ENCODE measurements at regions not wholly inside any gene's neighbourhood (a gene's known extent, or its start where the extent isn't known, plus 50 kb on each side); places are given as distances from the start of the nearest gene placed in this dataset.

- H3K4me3 ChIP-seq (ENCODE audit: low read depth, low read length), result no peak overlapping the region
- H3K27ac ChIP-seq (ENCODE audit: extremely low read depth, low read depth, low read length), result no peak overlapping the region
- H3K4me1 ChIP-seq (ENCODE audit: control insufficient read depth, insufficient read depth, low read length), result no peaks in the 10 kb centered on the region
- ChIA-PET POLR2A (no interaction called here), CTCF (no interaction called here)
- TF ChIP-seq KLF7 (tag by site-specific recombination; IDR thresholded peaks at IDR 0.05; ENCODE audit: borderline replicate concordance) (no peak), SP7 (tag by site-specific recombination; IDR thresholded peaks at IDR 0.05) (no peak), HOXA7 (CRISPR knock-in tag; IDR thresholded peaks at IDR 0.05; ENCODE audit: borderline replicate concordance) (no peak), ZNF132 (tag by site-specific recombination; IDR thresholded peaks at IDR 0.05; ENCODE audit: borderline replicate concordance) (no peak), ZBTB20 (tag by site-specific recombination; IDR thresholded peaks at IDR 0.05) (no peak), ZNF513 (tag by site-specific recombination; IDR thresholded peaks at IDR 0.05) (no peak), ZNF701 (tag by site-specific recombination; IDR thresholded peaks at IDR 0.05) (no peak), MYNN (tag by site-specific recombination; IDR thresholded peaks at IDR 0.05; ENCODE audit: borderline replicate concordance) (no peak), GLIS2 (tag by site-specific recombination; IDR thresholded peaks at IDR 0.05) (no peak), ZNF791 (tag by site-specific recombination; IDR thresholded peaks at IDR 0.05) (no peak), ZNF133 (tag by site-specific recombination; IDR thresholded peaks at IDR 0.05) (no peak)
- TF ChIP-seq, protein P1, sequence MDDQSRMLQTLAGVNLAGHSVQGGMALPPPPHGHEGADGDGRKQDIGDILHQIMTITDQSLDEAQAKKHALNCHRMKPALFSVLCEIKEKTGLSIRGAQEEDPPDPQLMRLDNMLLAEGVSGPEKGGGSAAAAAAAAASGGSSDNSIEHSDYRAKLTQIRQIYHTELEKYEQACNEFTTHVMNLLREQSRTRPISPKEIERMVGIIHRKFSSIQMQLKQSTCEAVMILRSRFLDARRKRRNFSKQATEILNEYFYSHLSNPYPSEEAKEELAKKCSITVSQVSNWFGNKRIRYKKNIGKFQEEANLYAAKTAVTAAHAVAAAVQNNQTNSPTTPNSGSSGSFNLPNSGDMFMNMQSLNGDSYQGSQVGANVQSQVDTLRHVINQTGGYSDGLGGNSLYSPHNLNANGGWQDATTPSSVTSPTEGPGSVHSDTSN (CRISPR knock-in tag; IDR thresholded peaks at IDR 0.05), result no peak
- no peaks in the 10 kb centered on the region for H3K9me3 ChIP-seq (ENCODE audit: control insufficient read depth, insufficient read depth, low read depth, low read length)
- H3K36me3 ChIP-seq (ENCODE audit: control insufficient read depth in 2 of 2, insufficient read depth in 1 of 2, low read length in 2 of 2), result no peaks in the 10 kb centered on the region
Measured at GRCh38 chr2:81942136-81942680, 1637.7 kb upstream of the LRRTM1 start.

- Histone ChIP-seq H3K36me3 (ENCODE audit: control insufficient read depth in 2 of 2, insufficient read depth in 1 of 2, low read length in 2 of 2) (no peaks in the 10 kb centered on the region), H3K27ac (ENCODE audit: extremely low read depth, low read depth, low read length) (no peak overlapping the region), H3K4me1 (ENCODE audit: control insufficient read depth, insufficient read depth, low read length) (no peaks in the 10 kb centered on the region), H3K9me3 (ENCODE audit: control insufficient read depth, insufficient read depth, low read depth, low read length) (no peaks in the 10 kb centered on the region), H3K4me3 (ENCODE audit: low read depth, low read length) (no peak overlapping the region)
- ChIA-PET CTCF (no interaction called here), POLR2A (interaction anchor here (0.7 kb wide), 1 partner anchor 9 kb away, joined by 6 read pairs; no protein-coding TSS in a partner anchor)
- TF ChIP-seq CTCF (tag by site-specific recombination; IDR thresholded peaks at IDR 0.05) (no peak), AEBP2 (tag by site-specific recombination; IDR thresholded peaks at IDR 0.05; ENCODE audit: borderline replicate concordance) (no peak), ZNF23 (tag by site-specific recombination; IDR thresholded peaks at IDR 0.05; ENCODE audit: borderline replicate concordance) (no peak)
Measured at GRCh38 chr2:81940266-81940955, 1635.9 kb upstream of the LRRTM1 start.

DNA sequence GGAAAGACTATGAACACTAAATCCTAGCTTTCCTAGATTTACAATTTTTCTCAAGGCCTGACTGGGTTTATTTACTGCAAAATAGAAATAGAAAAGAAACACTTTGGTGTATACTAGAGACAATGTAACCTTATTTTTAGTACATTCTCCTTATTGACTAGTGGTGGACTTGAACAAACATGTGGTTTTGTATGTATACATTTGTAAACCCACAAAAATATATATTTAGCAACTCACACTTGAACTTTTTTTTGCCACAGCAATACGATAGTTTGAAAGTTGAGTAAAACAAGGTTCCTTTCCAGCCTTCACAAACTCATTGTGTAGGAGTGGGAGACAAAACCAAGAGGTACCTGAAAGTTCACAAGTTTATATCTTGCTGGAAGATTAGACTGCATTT is 1633.4 kb upstream of the LRRTM1 start:
- TF ChIP-seq ZNF600 (tag by site-specific recombination; IDR thresholded peaks at IDR 0.05) (no peak), ZNF416 (tag by site-specific recombination; IDR thresholded peaks at IDR 0.05) (no peak), ZSCAN30 (tag by site-specific recombination; IDR thresholded peaks at IDR 0.05) (no peak), SP7 (tag by site-specific recombination; IDR thresholded peaks at IDR 0.05) (no peak), ZNF18 (tag by site-specific recombination; IDR thresholded peaks at IDR 0.05) (no peak), ZNF335 (tag by site-specific recombination; conservative IDR thresholded peaks at IDR 0.05) (no peak)
- TF ChIP-seq, protein P2, sequence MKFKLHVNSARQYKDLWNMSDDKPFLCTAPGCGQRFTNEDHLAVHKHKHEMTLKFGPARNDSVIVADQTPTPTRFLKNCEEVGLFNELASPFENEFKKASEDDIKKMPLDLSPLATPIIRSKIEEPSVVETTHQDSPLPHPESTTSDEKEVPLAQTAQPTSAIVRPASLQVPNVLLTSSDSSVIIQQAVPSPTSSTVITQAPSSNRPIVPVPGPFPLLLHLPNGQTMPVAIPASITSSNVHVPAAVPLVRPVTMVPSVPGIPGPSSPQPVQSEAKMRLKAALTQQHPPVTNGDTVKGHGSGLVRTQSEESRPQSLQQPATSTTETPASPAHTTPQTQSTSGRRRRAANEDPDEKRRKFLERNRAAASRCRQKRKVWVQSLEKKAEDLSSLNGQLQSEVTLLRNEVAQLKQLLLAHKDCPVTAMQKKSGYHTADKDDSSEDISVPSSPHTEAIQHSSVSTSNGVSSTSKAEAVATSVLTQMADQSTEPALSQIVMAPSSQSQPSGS (tag by site-specific recombination; IDR thresholded peaks at IDR 0.05; ENCODE audit: low read depth), result no peak
- Histone ChIP-seq H3K9me3 (ENCODE audit: control insufficient read depth, insufficient read depth, low read depth, low read length) (no peaks in the 10 kb centered on the region), H3K27ac (ENCODE audit: extremely low read depth, low read depth, low read length) (no peak overlapping the region), H3K36me3 (ENCODE audit: control insufficient read depth in 2 of 2, insufficient read depth in 1 of 2, low read length in 2 of 2) (no peaks in the 10 kb centered on the region), H3K4me1 (ENCODE audit: control insufficient read depth, insufficient read depth, low read length) (no peaks in the 10 kb centered on the region), H3K4me3 (ENCODE audit: low read depth, low read length) (no peak overlapping the region)
- ChIA-PET CTCF (no interaction called here), POLR2A (no interaction called here)

Data from HEK293 (cell line).